NCI-H2081 (cell line): ENCODE measurements at regions not wholly inside any gene's neighbourhood (a gene's known extent, or its start where the extent isn't known, plus 50 kb on each side); places are given as distances from the start of the nearest gene placed in this dataset.
"Not testable (repeated sequence)": the region's sequence is repeated elsewhere in the genome, so short reads cannot be mapped to it uniquely, and the experiment has no call there.

Experiments
- DNase-seq, 2 experiments: peaks; one replicate each; lab custom pipeline; 2025; lab: John Stamatoyannopoulos, UW

- peak; percentile 91 to 94 for DNase-seq
These were observed 59.1 kb downstream of the ZNF467 start for GRCh38 chr7:149714081-149714909.

- no peak for DNase-seq
These were observed 59.7 kb downstream of the ZNF467 start for GRCh38 chr7:149713731-149714068.

GRCh38 chr7:149713061-149713730, 60.2 kb downstream of the ZNF467 start:
- no peak for DNase-seq

GRCh38 chr7:149708026-149708425, 65.4 kb downstream of the ZNF467 start:
- DNase-seq, result no peak

GRCh38 chr7:149707448-149707886, 65.9 kb downstream of the ZNF467 start:
- DNase-seq, result no peak

- DNase-seq, result no peak
These were observed 67.0 kb downstream of the ZNF467 start for GRCh38 chr7:149706398-149706797.

GRCh38 chr7:149704507-149704906, 68.9 kb downstream of the ZNF467 start:
- no peak for DNase-seq

GRCh38 chr7:149703044-149703650, 70.2 kb downstream of the ZNF467 start:
- DNase-seq, result no peak

- DNase-seq, result no peak
These were observed 71.7 kb downstream of the ZNF467 start for GRCh38 chr7:149701495-149702240.

GRCh38 chr7:149697767-149698166, 75.6 kb downstream of the ZNF467 start:
- DNase-seq, result not testable (repeated sequence)

- DNase-seq, result no peak
These were observed 77.1 kb downstream of the ZNF467 start for GRCh38 chr7:149696280-149696679.

- no peak for DNase-seq
These were observed 80.8 kb downstream of the ZNF467 start for GRCh38 chr7:149692557-149692982.

- DNase-seq, result no peak
These were observed 81.3 kb downstream of the ZNF467 start for GRCh38 chr7:149692056-149692455.

- no peak for DNase-seq
These were observed 82.5 kb downstream of the ZNF467 start for GRCh38 chr7:149690688-149691446.

- DNase-seq, result no peak
These were observed 84.1 kb downstream of the ZNF467 start for GRCh38 chr7:149689291-149689721.

- DNase-seq, result no peak
These were observed 84.6 kb downstream of the ZNF467 start for GRCh38 chr7:149688836-149689235.

GRCh38 chr7:149687820-149688219, 85.6 kb downstream of the ZNF467 start:
- not testable (repeated sequence) for DNase-seq

GRCh38 chr7:149686449-149686848, 86.9 kb downstream of the ZNF467 start:
- no peak for DNase-seq

GRCh38 chr7:149686011-149686410, 87.4 kb downstream of the ZNF467 start:
- DNase-seq, result no peak

- no peak for DNase-seq
These were observed 87.9 kb downstream of the ZNF467 start for GRCh38 chr7:149685455-149685854.

GRCh38 chr7:149683898-149684297, 89.5 kb downstream of the ZNF467 start:
- DNase-seq, result no peak
